A673 (cell line): ENCODE measurements at regions not wholly inside any gene's neighbourhood (a gene's known extent, or its start where the extent isn't known, plus 50 kb on each side); places are given as distances from the start of the nearest gene placed in this dataset.

ENCODE experiments used
- BruUV-seq: library from RNA; stranded (reverse); fragments of 400-500 nt; replicated peaks from 2 replicates; lab custom pipeline; 2021; lab: Mats Ljungman, UMichigan
- CTCF ChIA-PET: fragments of 300-600 bp; sonication (Branson Sonifier 250); formaldehyde crosslinking; loops from one replicate; lab custom pipeline; 2022; ENCODE audit warnings: antibody characterized with exemption; lab: Charles Lee
- POLR2A ChIA-PET: fragments of 300-600 bp; sonication (Branson Sonifier 250); formaldehyde crosslinking; loops from one replicate; lab custom pipeline; 2022; ENCODE audit warnings: antibody characterized with exemption; ENCODE audit not compliant: low non-redundant PET; lab: Charles Lee
- DNase-seq: peaks from one replicate; pipeline ENCODE4 v3.0.0-alpha.2; 2015; ENCODE audit warnings: low spot score
- H3K27ac ChIP-seq: fragments of 200-600 bp; sonication (generic); 2 replicates; pipeline ENCODE4 v1.5.1; 2016; ENCODE audit warnings: mixed run types, low read depth, mild to moderate bottlenecking, mixed read lengths, antibody characterized with exemption, low read length; ENCODE audit not compliant: poor library complexity, severe bottlenecking
- H3K27me3 ChIP-seq: fragments of 200-600 bp; sonication (generic); replicated peaks from 2 replicates; pipeline ENCODE4 v1.6.1; 2017; ENCODE audit warnings: mixed run types, low read depth, mild to moderate bottlenecking, mixed read lengths, antibody characterized with exemption, low read length; ENCODE audit not compliant: insufficient read depth, poor library complexity
- H3K36me3 ChIP-seq: fragments of 200-600 bp; sonication (generic); 2 replicates; pipeline ENCODE4 v1.6.1; 2016; ENCODE audit warnings: mixed run types, mild to moderate bottlenecking, mixed read lengths, antibody characterized with exemption, low read length; ENCODE audit not compliant: insufficient read depth, poor library complexity, severe bottlenecking
- H3K4me1 ChIP-seq: fragments of 200-600 bp; sonication (generic); 2 replicates; pipeline ENCODE4 v1.6.1; 2017; ENCODE audit warnings: mixed run types, mild to moderate bottlenecking, mixed read lengths, antibody characterized with exemption, low read length; ENCODE audit not compliant: insufficient read depth, poor library complexity, severe bottlenecking
- H3K4me3 ChIP-seq: fragments of 200-600 bp; sonication (generic); 2 replicates; pipeline ENCODE4 v1.5.1; 2016; ENCODE audit warnings: low read depth, mixed run types, mild to moderate bottlenecking, mixed read lengths, low read length; ENCODE audit not compliant: poor library complexity, severe bottlenecking
- H3K9me3 ChIP-seq: fragments of 200-600 bp; sonication (generic); 2 replicates; pipeline ENCODE4 v1.6.1; 2016; ENCODE audit warnings: mixed run types, low read depth, mild to moderate bottlenecking, mixed read lengths, antibody characterized with exemption, low read length; ENCODE audit not compliant: poor library complexity, severe bottlenecking
- CTCF ChIP-seq: fragments of 300-800, 200-600 bp; sonication (generic); conservative IDR thresholded peaks from 2 replicates; pipeline ENCODE4 v1.5.1; 2017; ENCODE audit warnings: low read depth, mild to moderate bottlenecking, antibody characterized with exemption, low read length, moderate library complexity, mixed read lengths
- EZH2 ChIP-seq: fragments of 200-600 bp; sonication (generic); IDR thresholded peaks from 2 replicates; pipeline ENCODE4 v1.6.1; 2017; ENCODE audit warnings: borderline replicate concordance, low read depth, mild to moderate bottlenecking, mixed read lengths, antibody characterized with exemption, low read length; ENCODE audit not compliant: poor library complexity, severe bottlenecking
- intact Hi-C: fragments of 100-400 bp; cut with micrococcal nuclease; formaldehyde crosslinking; loops from one replicate; pipeline ENCODE4 v1.10.0; 2022; ENCODE audit not compliant: unreplicated experiment

- POLR2A ChIA-PET, result no interaction called here
- Histone ChIP-seq H3K36me3 (no peaks in the 10 kb centered on the region), H3K27ac (no peak overlapping the region), H3K9me3 (peaks cover 14% of the 10 kb centered on the region), H3K4me1 (no peaks in the 10 kb centered on the region), H3K27me3 (no peaks in the 10 kb centered on the region), H3K4me3 (no peak overlapping the region)
- BruUV-seq, result no TSS peak
- intact Hi-C loops, result no loop called here
- CTCF ChIA-PET, result no interaction called here
- no peak for DNase-seq
- TF ChIP-seq EZH2 (no peak), CTCF (no peak)
Measured at GRCh38 chr10:53749439-53749838, 976.9 kb upstream of the MBL2 start.

DNA sequence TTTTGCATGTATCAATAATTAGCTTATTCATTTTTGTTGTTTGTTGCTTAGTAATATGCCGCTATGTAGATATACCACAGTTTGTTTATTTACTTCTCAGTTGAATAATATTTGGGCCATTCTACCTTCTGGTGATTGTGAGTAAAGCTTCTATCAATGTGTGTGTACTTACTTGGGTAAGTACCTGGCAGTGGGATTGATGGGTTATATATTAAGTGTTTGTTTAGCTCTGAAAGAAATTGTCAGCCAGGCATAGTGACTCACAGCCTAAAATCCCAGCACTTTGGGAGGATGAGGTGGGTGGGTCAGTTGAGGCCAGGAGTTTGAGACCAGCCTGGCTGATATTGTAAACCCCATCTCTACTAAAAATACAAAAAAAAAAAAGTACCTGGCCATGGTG lies 975.7 kb upstream of the MBL2 start:
- CTCF ChIA-PET, result no interaction called here
- TF ChIP-seq CTCF (no peak), EZH2 (no peak)
- H3K4me1 ChIP-seq, result no peaks in the 10 kb centered on the region
- H3K4me3 ChIP-seq, result no peak overlapping the region
- DNase-seq, result no peak
- H3K36me3 ChIP-seq, result no peaks in the 10 kb centered on the region
- H3K27ac ChIP-seq, result no peak overlapping the region
- no peaks in the 10 kb centered on the region for H3K27me3 ChIP-seq
- no TSS peak for BruUV-seq
- H3K9me3 ChIP-seq, result peaks cover 14% of the 10 kb centered on the region
- intact Hi-C loops, result no loop called here
- POLR2A ChIA-PET, result no interaction called here

DNA sequence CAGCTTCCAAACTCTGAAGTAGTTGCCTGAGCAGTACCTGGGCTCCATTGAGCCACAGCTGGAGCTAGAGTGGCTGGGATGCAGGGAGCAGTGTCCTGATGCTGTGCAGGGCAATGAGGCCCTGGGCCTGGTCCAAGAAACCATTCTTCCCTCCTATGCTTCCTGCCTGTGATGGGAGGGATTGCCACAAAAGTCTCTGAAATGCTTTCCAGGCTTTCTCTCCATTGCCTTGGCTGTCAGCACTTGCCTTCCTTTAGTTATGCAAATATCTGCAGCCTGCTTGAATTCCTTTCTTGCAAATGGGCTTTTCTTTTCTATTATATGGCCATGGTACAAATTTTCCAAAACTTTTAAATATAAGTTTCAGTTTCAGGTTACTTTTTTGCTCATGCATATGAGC lies 972.2 kb upstream of the MBL2 start:
- DNase-seq, result no peak

More for the DNA sequence above, 972.2 kb upstream of the MBL2 start:
- BruUV-seq, result no TSS peak
- no peak for TF ChIP-seq CTCF
- no peak for TF ChIP-seq EZH2
- Histone ChIP-seq H3K4me1 (no peaks in the 10 kb centered on the region), H3K9me3 (peaks cover 12% of the 10 kb centered on the region), H3K36me3 (no peaks in the 10 kb centered on the region), H3K27me3 (no peaks in the 10 kb centered on the region), H3K27ac (no peak overlapping the region), H3K4me3 (no peak overlapping the region)
- intact Hi-C loops, result no loop called here
- ChIA-PET POLR2A (no interaction called here), CTCF (no interaction called here)
